22Rv1 (cell line): ENCODE measurements at regions not wholly inside any gene's neighbourhood (a gene's known extent, or its start where the extent isn't known, plus 50 kb on each side); places are given as distances from the start of the nearest gene placed in this dataset.

Experiments
- ZFX ChIP-seq: fragments of 450-650 bp; IDR thresholded peaks from 2 replicates; pipeline ENCODE4 v1.6.1; 2017; ENCODE audit warnings: antibody characterized with exemption, borderline replicate concordance
- TF ChIP-seq, protein P1 (sequence below): fragments of 450-650 bp; IDR thresholded peaks from 2 replicates; pipeline ENCODE4 v1.5.1; 2017; ENCODE audit warnings: mild to moderate bottlenecking

- TF ChIP-seq, protein P1, sequence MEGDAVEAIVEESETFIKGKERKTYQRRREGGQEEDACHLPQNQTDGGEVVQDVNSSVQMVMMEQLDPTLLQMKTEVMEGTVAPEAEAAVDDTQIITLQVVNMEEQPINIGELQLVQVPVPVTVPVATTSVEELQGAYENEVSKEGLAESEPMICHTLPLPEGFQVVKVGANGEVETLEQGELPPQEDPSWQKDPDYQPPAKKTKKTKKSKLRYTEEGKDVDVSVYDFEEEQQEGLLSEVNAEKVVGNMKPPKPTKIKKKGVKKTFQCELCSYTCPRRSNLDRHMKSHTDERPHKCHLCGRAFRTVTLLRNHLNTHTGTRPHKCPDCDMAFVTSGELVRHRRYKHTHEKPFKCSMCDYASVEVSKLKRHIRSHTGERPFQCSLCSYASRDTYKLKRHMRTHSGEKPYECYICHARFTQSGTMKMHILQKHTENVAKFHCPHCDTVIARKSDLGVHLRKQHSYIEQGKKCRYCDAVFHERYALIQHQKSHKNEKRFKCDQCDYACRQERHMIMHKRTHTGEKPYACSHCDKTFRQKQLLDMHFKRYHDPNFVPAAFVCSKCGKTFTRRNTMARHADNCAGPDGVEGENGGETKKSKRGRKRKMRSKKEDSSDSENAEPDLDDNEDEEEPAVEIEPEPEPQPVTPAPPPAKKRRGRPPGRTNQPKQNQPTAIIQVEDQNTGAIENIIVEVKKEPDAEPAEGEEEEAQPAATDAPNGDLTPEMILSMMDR = no peak
- no peak for TF ChIP-seq ZFX
These were observed 413.7 kb downstream of the PTPRU start for GRCh38 chr1:29650041-29650400.
